Stomach (tissue), 8 donors: ENCODE measurements at regions not wholly inside any gene's neighbourhood (a gene's known extent, or its start where the extent isn't known, plus 50 kb on each side); places are given as distances from the start of the nearest gene placed in this dataset.

Experiments
- DNase-seq, 2 donors: peaks; one replicate each; pipeline versions ENCODE4 v3.0.0 to v3.0.0-alpha.2; 2013 to 2019
- H3K27ac ChIP-seq, 5 donors: fragments of 200-600 bp in 4 of 5; sonication (generic) in 4 of 5; one replicate each; pipeline ENCODE4 v1.5.1; 2013 to 2019; ENCODE audit warnings: mild to moderate bottlenecking in 1 of 5, moderate library complexity in 1 of 5
- H3K27me3 ChIP-seq, 3 donors: fragments of 200-600 bp; sonication (generic); one replicate each; pipeline ENCODE4 v1.5.1; 2017 to 2019; ENCODE audit warnings: mixed run types in 1 of 3
- H3K36me3 ChIP-seq, 4 donors: fragments of 200-600 bp; sonication (generic); 1 replicate in 3 of 4; 2 replicates in 1 of 4; pipeline ENCODE4 v1.5.1; 2016 to 2019
- H3K4me1 ChIP-seq, 4 donors: fragments of 200-600 bp; sonication (generic); one replicate each; pipeline ENCODE4 v1.5.1; 2016 to 2019
- H3K4me3 ChIP-seq, 4 donors: fragments of 200-600 bp; sonication (generic) in 3 of 4; one replicate each; pipeline ENCODE4 v1.5.1; 2016 to 2019; ENCODE audit warnings: mild to moderate bottlenecking in 1 of 4
- H3K9me3 ChIP-seq, 4 donors: fragments of 200-600 bp; sonication (generic); one replicate each; pipeline ENCODE4 v1.5.1; 2016 to 2019
- CTCF ChIP-seq, 7 experiments: fragments of 450-650 bp in 4 of 7; fragments of 200-600 bp in 3 of 7; sonication (generic) in 3 of 7; IDR thresholded peaks; one replicate each; pipeline ENCODE4 v1.5.1; 2016 to 2019; ENCODE audit warnings: antibody characterized with exemption in 7 of 7, control low read depth in 2 of 7, mild to moderate bottlenecking in 1 of 7
- EP300 ChIP-seq: sonication (generic); formaldehyde crosslinking; IDR thresholded peaks from one replicate; pipeline ENCODE4 v1.6.1; 2017; ENCODE audit warnings: antibody characterized with exemption
- POLR2A ChIP-seq, 4 donors: fragments of 450-650 bp; IDR thresholded peaks; one replicate each; pipeline ENCODE4 v1.6.1; 2016; ENCODE audit warnings: antibody characterized with exemption in 4 of 4, control low read depth in 2 of 4, mild to moderate bottlenecking in 1 of 4, moderate library complexity in 1 of 4
- POLR2AphosphoS5 ChIP-seq, 3 donors: sonication (generic); formaldehyde crosslinking; IDR thresholded peaks; one replicate each; pipeline ENCODE4 v1.6.1; 2016; ENCODE audit warnings: antibody characterized with exemption in 3 of 3
- WGBS, 5 donors: extraction: QIAGEN DNeasy Blood & Tissue Kit in 3 of 5; methylation state at CpG; one replicate each; pipeline versions ENCODE4 v1.1.5 to v1.1.7; 2013 to 2018; 5-methylcytosine and 5-hydroxymethylcytosine counted together
- intact Hi-C: fragments of 100-400 bp; cut with DNase I; formaldehyde crosslinking; loops from one replicate; pipeline ENCODE4 v1.15.1; 2023; ENCODE audit warnings: low total_unique reads
- donor health status: healthy with polysubstance abuse.
- donor health status: Bipolar disorder and iron deficiency.
- donor health status: healthy.

GRCh38 chr7:112619343-112619742 lies 138.6 kb downstream of the LSMEM1 start:
- no peak overlapping the region for H3K4me3 ChIP-seq
- TF ChIP-seq EP300 (no peak), POLR2A (IDR thresholded peaks at IDR 0.05) (no peak), CTCF (IDR thresholded peaks at IDR 0.05) (no peak), POLR2AphosphoS5 (IDR thresholded peaks at IDR 0.05) (no peak)
- DNase-seq: no peak
- no peak overlapping the region for H3K27ac ChIP-seq
- H3K9me3 ChIP-seq: no peaks in the 10 kb centered on the region
- no peaks in the 10 kb centered on the region for H3K4me1 ChIP-seq
- intact Hi-C loops: no loop called here
- H3K36me3 ChIP-seq: no peaks in the 10 kb centered on the region
- H3K27me3 ChIP-seq: no peaks in the 10 kb centered on the region

- no peaks in the 10 kb centered on the region for H3K4me1 ChIP-seq
- no peak for DNase-seq
- H3K27me3 ChIP-seq: no peaks in the 10 kb centered on the region
- intact Hi-C loops: no loop called here
- 72 to 94% (median 92%) methylated on average over 23 of the region's 23 CpGs for WGBS, 5 donors
- TF ChIP-seq POLR2AphosphoS5 (IDR thresholded peaks at IDR 0.05) (no peak), POLR2A (IDR thresholded peaks at IDR 0.05) (no peak), CTCF (IDR thresholded peaks at IDR 0.05) (no peak), EP300 (no peak)
- H3K27ac ChIP-seq: no peak overlapping the region
- no peak overlapping the region for H3K4me3 ChIP-seq
- H3K36me3 ChIP-seq: no peaks in the 10 kb centered on the region
- peaks cover 0 to 3% (median 0%) of the 10 kb centered on the region in 4 donors for H3K9me3 ChIP-seq
Observed at GRCh38 chr7:112622159-112622715, 141.4 kb downstream of the LSMEM1 start.

GRCh38 chr7:112624416-112624815 lies 143.6 kb downstream of the LSMEM1 start:
- H3K27ac ChIP-seq: no peak overlapping the region
- no peak for DNase-seq
- H3K9me3 ChIP-seq: peaks cover 0 to 6% (median 0%) of the 10 kb centered on the region in 4 donors
- WGBS, 5 donors: 67 to 77% (median 76%) methylated on average over 4 of the region's 4 CpGs
- intact Hi-C loops: no loop called here
- no peaks in the 10 kb centered on the region for H3K4me1 ChIP-seq
- H3K27me3 ChIP-seq: no peaks in the 10 kb centered on the region
- no peak for TF ChIP-seq CTCF (IDR thresholded peaks at IDR 0.05)
- no peak for TF ChIP-seq POLR2AphosphoS5 (IDR thresholded peaks at IDR 0.05)
- TF ChIP-seq POLR2A (IDR thresholded peaks at IDR 0.05): no peak
- no peak for TF ChIP-seq EP300
- no peaks in the 10 kb centered on the region for H3K36me3 ChIP-seq
- no peak overlapping the region for H3K4me3 ChIP-seq

DNA sequence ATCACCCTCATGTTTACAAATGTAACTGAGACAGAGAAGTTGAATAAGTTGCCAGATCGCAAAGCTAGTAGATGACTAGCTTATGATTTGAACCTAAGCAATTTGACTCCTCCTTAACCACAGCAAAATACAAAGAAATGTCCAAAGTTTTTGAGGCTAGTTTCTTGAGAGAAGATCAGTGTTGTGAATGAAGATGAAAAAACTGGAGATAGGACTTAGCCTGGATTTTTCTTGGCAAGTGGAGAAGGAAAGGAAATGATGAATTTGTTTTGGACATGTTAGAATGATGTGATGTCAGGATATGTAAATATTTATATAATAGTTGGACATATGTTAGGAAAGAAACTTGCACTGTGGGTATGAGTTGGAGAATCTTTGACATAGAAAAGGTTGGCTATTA lies 149.8 kb downstream of the LSMEM1 start:
- Histone ChIP-seq H3K27me3 (no peaks in the 10 kb centered on the region), H3K27ac (no peak overlapping the region), H3K36me3 (no peaks in the 10 kb centered on the region), H3K4me3 (no peak overlapping the region), H3K4me1 (no peaks in the 10 kb centered on the region), H3K9me3 (peaks cover 0 to 6% (median 0%) of the 10 kb centered on the region in 4 donors)
- no peak for DNase-seq
- TF ChIP-seq EP300 (no peak), CTCF (IDR thresholded peaks at IDR 0.05) (no peak), POLR2AphosphoS5 (IDR thresholded peaks at IDR 0.05) (no peak), POLR2A (IDR thresholded peaks at IDR 0.05) (no peak)
- WGBS, 5 donors: 15 to 47% (median 29%) methylated on average over 1 of the region's 1 CpG
- intact Hi-C loops: no loop called here
